Activated T-helper 17 cell treated with anti-CD3 and anti-CD28 coated beads, Interleukin-2, amount 50 U/mL, for 72 hours (primary cell): ENCODE measurements at regions not wholly inside any gene's neighbourhood (a gene's known extent, or its start where the extent isn't known, plus 50 kb on each side); places are given as distances from the start of the nearest gene placed in this dataset.

ENCODE experiments used
- ATAC-seq: fragments of 150-1000 bp; cut with Tn5 transposase; replicated peaks from 2 replicates; pipeline ENCODE4 v1.10.0; 2021; ENCODE audit warnings: mild to moderate bottlenecking, moderate library complexity
- H3K27ac Mint-ChIP-seq: one replicate; pipeline ENCODE4 v1.8.0; 2022; ENCODE audit warnings: mixed read lengths
- H3K27me3 Mint-ChIP-seq: one replicate; pipeline ENCODE4 v1.8.0; 2022; ENCODE audit warnings: mixed read lengths
- H3K36me3 Mint-ChIP-seq: one replicate; pipeline ENCODE4 v1.8.0; 2022; ENCODE audit warnings: low read depth, mild to moderate bottlenecking, mixed read lengths
- H3K4me1 Mint-ChIP-seq: one replicate; pipeline ENCODE4 v1.8.0; 2022; ENCODE audit warnings: mixed read lengths
- H3K4me3 Mint-ChIP-seq: one replicate; pipeline ENCODE4 v1.8.0; 2022; ENCODE audit warnings: mild to moderate bottlenecking, mixed read lengths
- H3K9me3 Mint-ChIP-seq: one replicate; pipeline ENCODE4 v1.8.0; 2022; ENCODE audit warnings: mixed read lengths

- H3K4me1 Mint-ChIP-seq = peaks cover 5% of the 10 kb centered on the region
- H3K36me3 Mint-ChIP-seq = no peaks in the 10 kb centered on the region
- H3K27me3 Mint-ChIP-seq = peaks cover 14% of the 10 kb centered on the region
- no peak for ATAC-seq
- H3K27ac Mint-ChIP-seq = no peak overlapping the region
- peaks cover 7% of the 10 kb centered on the region for H3K9me3 Mint-ChIP-seq
- H3K4me3 Mint-ChIP-seq = no peak overlapping the region
These were observed 144.7 kb upstream of the UST start for GRCh38 chr6:148602136-148602535.

DNA sequence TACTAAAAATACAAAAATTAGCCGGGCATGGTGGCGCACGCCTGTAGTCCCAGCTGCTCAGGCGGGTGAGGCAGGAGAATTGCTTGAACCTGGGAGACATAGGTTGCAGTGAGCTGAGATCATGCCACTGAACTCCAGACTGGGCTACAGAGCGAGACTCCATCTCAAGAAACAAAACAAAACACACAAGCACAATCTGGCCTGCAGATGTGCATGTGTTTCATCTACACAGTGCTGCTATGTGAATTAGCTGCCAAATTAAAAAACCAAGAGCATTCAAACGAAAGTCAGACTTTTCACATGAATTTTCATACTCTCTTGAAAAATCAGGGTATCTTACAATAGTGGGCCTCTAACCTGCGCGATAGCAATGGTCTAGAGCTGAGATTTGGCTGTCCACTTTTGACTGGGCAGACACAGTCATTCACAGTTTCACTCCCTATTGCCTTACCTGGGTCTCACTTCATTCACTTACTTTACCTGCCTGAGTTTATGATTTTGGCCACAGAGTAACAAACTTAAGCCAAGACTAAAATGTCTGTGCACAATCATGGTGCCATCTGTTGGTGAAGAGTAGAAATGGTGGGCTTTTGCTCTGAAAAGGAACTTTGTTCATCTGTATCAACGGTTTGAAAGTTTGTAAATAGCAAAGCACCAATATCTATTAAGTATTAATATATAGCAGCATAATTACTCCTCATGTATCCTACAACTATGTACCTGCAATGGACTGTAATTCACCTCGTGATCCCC is 138.5 kb upstream of the UST start:
- ATAC-seq = no peak
- no peaks in the 10 kb centered on the region for H3K4me1 Mint-ChIP-seq
- H3K27me3 Mint-ChIP-seq = peaks cover 17% of the 10 kb centered on the region
- no peaks in the 10 kb centered on the region for H3K9me3 Mint-ChIP-seq
- no peak overlapping the region for H3K27ac Mint-ChIP-seq
- H3K36me3 Mint-ChIP-seq = no peaks in the 10 kb centered on the region
- no peak overlapping the region for H3K4me3 Mint-ChIP-seq

DNA sequence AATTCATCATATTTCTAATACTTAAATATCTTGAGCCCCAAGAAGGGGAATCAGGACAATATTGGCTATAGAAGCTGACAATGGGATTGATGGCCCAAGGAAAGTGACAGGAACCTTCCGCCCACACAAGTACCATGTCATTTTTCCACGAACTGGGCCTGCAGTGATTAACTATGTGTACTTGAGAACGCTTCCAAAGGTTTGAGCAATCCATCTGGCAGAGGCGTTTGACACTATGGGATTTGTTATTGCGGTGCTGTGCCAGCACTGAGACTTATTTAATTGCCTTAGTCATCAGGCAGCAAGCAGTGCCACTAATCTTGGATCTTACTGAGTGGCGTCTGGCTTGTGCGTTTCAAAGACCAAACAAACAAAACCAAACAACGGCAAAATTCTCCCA is 135.6 kb upstream of the UST start:
- Mint-ChIP-seq H3K4me1 (no peaks in the 10 kb centered on the region), H3K9me3 (no peaks in the 10 kb centered on the region), H3K4me3 (no peak overlapping the region), H3K27me3 (peaks cover 17% of the 10 kb centered on the region), H3K27ac (no peak overlapping the region), H3K36me3 (no peaks in the 10 kb centered on the region)
- no peak for ATAC-seq

- no peaks in the 10 kb centered on the region for H3K9me3 Mint-ChIP-seq
- ATAC-seq = no peak
- no peak overlapping the region for H3K4me3 Mint-ChIP-seq
- no peak overlapping the region for H3K27ac Mint-ChIP-seq
- peaks cover 17% of the 10 kb centered on the region for H3K27me3 Mint-ChIP-seq
- H3K36me3 Mint-ChIP-seq = no peaks in the 10 kb centered on the region
- no peaks in the 10 kb centered on the region for H3K4me1 Mint-ChIP-seq
These were observed 134.8 kb upstream of the UST start for GRCh38 chr6:148612043-148612442.

GRCh38 chr6:148614602-148615001 is 132.2 kb upstream of the UST start:
- no peaks in the 10 kb centered on the region for H3K9me3 Mint-ChIP-seq
- ATAC-seq = no peak
- H3K4me1 Mint-ChIP-seq = no peaks in the 10 kb centered on the region
- peaks cover 20% of the 10 kb centered on the region for H3K27me3 Mint-ChIP-seq
- no peaks in the 10 kb centered on the region for H3K36me3 Mint-ChIP-seq
- H3K4me3 Mint-ChIP-seq = no peak overlapping the region
- no peak overlapping the region for H3K27ac Mint-ChIP-seq

- H3K4me3 Mint-ChIP-seq = no peak overlapping the region
- H3K9me3 Mint-ChIP-seq = no peaks in the 10 kb centered on the region
- H3K4me1 Mint-ChIP-seq = peaks cover 5% of the 10 kb centered on the region
- ATAC-seq = no peak
- H3K36me3 Mint-ChIP-seq = no peaks in the 10 kb centered on the region
- H3K27me3 Mint-ChIP-seq = peaks cover 9% of the 10 kb centered on the region
- no peak overlapping the region for H3K27ac Mint-ChIP-seq
These were observed 130.0 kb upstream of the UST start for GRCh38 chr6:148616841-148617240.

DNA sequence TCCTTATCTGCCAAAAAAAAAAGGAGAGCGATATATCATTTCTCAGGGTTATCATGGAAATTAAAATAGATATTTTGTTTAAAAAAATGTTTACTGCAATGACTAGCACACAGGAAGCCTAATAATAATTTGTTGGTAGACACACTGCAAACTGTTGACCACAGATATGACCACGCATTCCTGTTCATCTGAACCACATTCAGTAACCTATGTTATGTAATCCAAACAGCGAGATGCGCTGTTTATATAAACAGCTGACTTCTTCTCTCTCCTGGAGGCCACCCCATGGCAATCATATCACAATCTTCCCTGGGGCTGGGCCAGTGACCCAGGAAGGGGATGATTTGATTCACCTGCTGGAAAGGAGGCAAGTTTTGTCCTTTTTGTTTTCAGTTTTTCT is 129.3 kb upstream of the UST start:
- no peaks in the 10 kb centered on the region for H3K9me3 Mint-ChIP-seq
- peaks cover 5% of the 10 kb centered on the region for H3K4me1 Mint-ChIP-seq
- peaks cover 8% of the 10 kb centered on the region for H3K27me3 Mint-ChIP-seq
- no peak for ATAC-seq
- H3K4me3 Mint-ChIP-seq = no peak overlapping the region
- H3K36me3 Mint-ChIP-seq = no peaks in the 10 kb centered on the region
- H3K27ac Mint-ChIP-seq = no peak overlapping the region

GRCh38 chr6:148619891-148620290 is 126.9 kb upstream of the UST start:
- Mint-ChIP-seq H3K27ac (no peak overlapping the region), H3K4me3 (no peak overlapping the region), H3K4me1 (peaks cover 5% of the 10 kb centered on the region), H3K36me3 (no peaks in the 10 kb centered on the region), H3K27me3 (peaks cover 9% of the 10 kb centered on the region), H3K9me3 (no peaks in the 10 kb centered on the region)
- ATAC-seq = no peak

- Mint-ChIP-seq H3K4me3 (no peak overlapping the region), H3K27ac (no peak overlapping the region), H3K9me3 (no peaks in the 10 kb centered on the region), H3K36me3 (no peaks in the 10 kb centered on the region), H3K4me1 (peaks cover 5% of the 10 kb centered on the region), H3K27me3 (peaks cover 9% of the 10 kb centered on the region)
- peak; percentile 87 for ATAC-seq
These were observed 126.1 kb upstream of the UST start for GRCh38 chr6:148620579-148621298.

- Mint-ChIP-seq H3K36me3 (no peaks in the 10 kb centered on the region), H3K4me1 (peaks cover 10% of the 10 kb centered on the region), H3K4me3 (no peak overlapping the region), H3K27ac (no peak overlapping the region), H3K9me3 (no peaks in the 10 kb centered on the region), H3K27me3 (peaks cover 5% of the 10 kb centered on the region)
- ATAC-seq = no peak
These were observed 121.2 kb upstream of the UST start for GRCh38 chr6:148625609-148626008.

GRCh38 chr6:148628251-148628650 is 118.6 kb upstream of the UST start:
- Mint-ChIP-seq H3K36me3 (no peaks in the 10 kb centered on the region), H3K4me1 (peaks cover 8% of the 10 kb centered on the region), H3K27me3 (peaks cover 5% of the 10 kb centered on the region), H3K27ac (no peak overlapping the region), H3K9me3 (no peaks in the 10 kb centered on the region), H3K4me3 (no peak overlapping the region)
- ATAC-seq = no peak

DNA sequence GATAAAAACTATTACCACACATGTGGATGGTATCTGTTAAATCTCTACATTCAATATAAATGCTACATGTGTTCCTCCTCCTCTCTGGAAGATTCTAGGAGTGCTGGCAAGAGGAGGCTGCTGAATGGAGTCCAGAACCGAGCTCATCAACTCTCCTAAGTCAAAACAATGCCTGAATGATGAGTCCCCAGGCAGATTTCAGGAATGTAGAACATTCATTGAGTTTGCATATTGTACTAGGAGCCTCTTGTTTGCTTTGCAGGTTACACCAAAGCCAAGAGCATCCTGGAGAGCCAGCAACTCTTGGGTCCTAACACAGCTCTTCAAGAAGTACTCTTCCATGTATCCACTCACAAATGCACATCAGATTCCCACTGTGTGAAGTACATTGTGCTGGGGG is 117.6 kb upstream of the UST start:
- Mint-ChIP-seq H3K4me1 (peaks cover 8% of the 10 kb centered on the region), H3K27ac (no peak overlapping the region), H3K4me3 (peak overlapping the region; percentile 16)

DNA sequence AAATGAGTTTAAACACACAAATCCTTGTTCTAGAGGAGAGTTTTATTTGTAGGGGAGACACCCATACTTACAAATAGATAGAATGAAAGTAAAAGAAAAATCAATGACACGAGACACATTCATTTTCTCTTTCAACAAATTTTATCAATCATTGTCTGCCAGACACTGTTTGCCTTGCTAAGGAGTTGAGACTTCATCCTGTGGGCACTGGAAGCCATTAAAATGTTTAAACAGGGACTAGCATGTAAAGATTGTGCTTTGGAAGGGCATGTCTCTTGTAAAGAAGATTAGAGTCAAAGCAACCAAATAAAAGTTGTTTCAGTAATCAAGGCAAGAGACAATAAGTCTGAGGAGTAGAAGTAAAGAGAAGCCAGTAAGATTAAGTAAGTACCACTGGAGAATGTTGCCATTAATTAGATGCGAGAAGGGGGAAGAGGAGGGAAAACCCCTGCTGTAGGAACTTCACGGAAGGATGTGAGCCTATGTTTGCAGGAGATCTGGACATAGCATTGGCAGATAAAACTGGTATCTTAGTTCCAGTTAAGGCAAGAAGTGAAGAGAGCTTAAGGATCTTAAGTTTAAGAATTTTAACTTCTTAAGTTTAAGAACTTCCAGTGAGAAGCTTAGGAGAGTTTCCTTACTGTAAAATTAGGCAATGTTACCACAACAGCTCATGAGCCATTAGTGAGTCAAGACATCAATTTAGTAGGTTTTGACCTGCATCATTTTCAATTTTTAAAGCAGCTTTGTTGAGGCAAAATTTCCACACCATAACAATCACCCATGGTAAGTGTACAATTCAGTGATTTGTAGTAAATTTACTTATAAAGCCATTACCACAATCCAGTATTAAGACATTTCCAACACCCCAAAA is 117.0 kb upstream of the UST start:
- Mint-ChIP-seq H3K4me1 (peaks cover 8% of the 10 kb centered on the region), H3K36me3 (no peaks in the 10 kb centered on the region), H3K4me3 (peak overlapping the region; percentile 16), H3K27ac (no peak overlapping the region), H3K9me3 (no peaks in the 10 kb centered on the region), H3K27me3 (peaks cover 4% of the 10 kb centered on the region)
- peak; percentile 54 for ATAC-seq

More for the DNA sequence above, 117.6 kb upstream of the UST start:
- Mint-ChIP-seq H3K27me3 (peaks cover 4% of the 10 kb centered on the region), H3K36me3 (no peaks in the 10 kb centered on the region), H3K9me3 (no peaks in the 10 kb centered on the region)
- ATAC-seq = no peak

DNA sequence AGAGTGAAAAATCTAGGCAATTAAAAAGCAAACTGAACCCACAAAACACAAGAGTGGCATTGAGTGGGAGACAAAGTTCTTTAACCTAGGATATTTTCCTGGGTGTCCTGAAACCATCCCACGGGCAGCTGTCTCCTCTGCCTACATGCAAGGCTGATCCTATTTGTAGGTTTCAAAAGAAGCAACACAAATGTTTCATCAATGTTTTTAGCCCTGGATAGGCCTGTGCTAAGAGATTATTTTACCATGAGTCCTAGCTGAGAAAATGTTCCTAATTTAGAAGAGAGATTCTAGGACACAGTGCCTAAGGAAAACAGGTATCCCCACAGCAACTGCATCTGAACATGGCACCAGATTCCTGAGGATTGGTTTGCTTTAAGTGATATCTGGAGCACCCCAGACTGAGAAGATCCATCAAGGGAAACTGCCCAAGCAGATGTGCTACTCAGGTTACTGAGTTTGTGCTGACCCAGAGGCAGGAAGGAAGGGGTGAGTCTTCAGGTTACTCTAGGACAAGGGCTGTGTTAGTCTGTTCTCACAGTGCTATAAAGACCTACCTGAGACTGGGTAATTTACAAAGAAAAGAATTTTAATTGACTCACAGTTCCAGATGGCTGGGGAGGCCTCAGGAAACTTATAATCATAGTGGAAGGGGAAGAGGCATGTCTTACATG is 111.6 kb upstream of the UST start:
- Mint-ChIP-seq H3K4me3 (no peak overlapping the region), H3K9me3 (no peaks in the 10 kb centered on the region), H3K27ac (no peak overlapping the region), H3K4me1 (peaks cover 8% of the 10 kb centered on the region), H3K36me3 (no peaks in the 10 kb centered on the region), H3K27me3 (peaks cover 4% of the 10 kb centered on the region)
- ATAC-seq = no peak
